WTC11 (cell line): ENCODE measurements at regions not wholly inside any gene's neighbourhood (a gene's known extent, or its start where the extent isn't known, plus 50 kb on each side); places are given as distances from the start of the nearest gene placed in this dataset.

Experiments used
- CTCF ChIP-seq: fragments of 200-600 bp; IDR thresholded peaks from 2 replicates; pipeline ENCODE4 v1.8.0; 2022; ENCODE audit warnings: antibody characterized with exemption
- FOXK1 ChIP-seq: sonication (generic); formaldehyde crosslinking; IDR thresholded peaks from 2 replicates; pipeline ENCODE4 v1.8.0; 2022; ENCODE audit warnings: mild to moderate bottlenecking, moderate library complexity, missing genetic modification reagents
- FOXP1 ChIP-seq: sonication (generic); formaldehyde crosslinking; IDR thresholded peaks from 2 replicates; pipeline ENCODE4 v1.8.0; 2022; ENCODE audit warnings: missing genetic modification reagents, mild to moderate bottlenecking, moderate library complexity, borderline replicate concordance
- NFATC4 ChIP-seq: fragments of 250-450 bp; sonication (Bioruptor Pico); IDR thresholded peaks from 2 replicates; pipeline ENCODE4 v1.9.0; 2021; ENCODE audit warnings: mild to moderate bottlenecking
- NFE2L1 ChIP-seq: sonication (generic); formaldehyde crosslinking; IDR thresholded peaks from 2 replicates; pipeline ENCODE4 v1.8.1; 2023; ENCODE audit warnings: missing genetic modification reagents
- RORB ChIP-seq: fragments of 250-450 bp; sonication (Bioruptor Pico); IDR thresholded peaks from 2 replicates; pipeline ENCODE4 v1.9.0; 2021; ENCODE audit warnings: mild to moderate bottlenecking
- TP53 ChIP-seq: sonication (generic); formaldehyde crosslinking; IDR thresholded peaks from 2 replicates; pipeline ENCODE4 v1.8.1; 2023; ENCODE audit warnings: mild to moderate bottlenecking, missing genetic modification reagents
- ZBTB21 ChIP-seq: sonication (generic); formaldehyde crosslinking; IDR thresholded peaks from 2 replicates; pipeline ENCODE4 v1.8.1; 2023; ENCODE audit warnings: mild to moderate bottlenecking, missing genetic modification reagents, borderline replicate concordance
- ZNF232 ChIP-seq: sonication (generic); formaldehyde crosslinking; IDR thresholded peaks from 2 replicates; pipeline ENCODE4 v1.8.0; 2022; ENCODE audit warnings: mild to moderate bottlenecking, missing genetic modification reagents
- ZNF512 ChIP-seq: sonication (generic); formaldehyde crosslinking; IDR thresholded peaks from 2 replicates; pipeline ENCODE4 v1.8.1; 2022; ENCODE audit warnings: missing genetic modification reagents, borderline replicate concordance

- TF ChIP-seq NFATC4 (CRISPR knock-in tag) (no peak), FOXK1 (CRISPR knock-in tag) (no peak), FOXP1 (no peak), ZNF512 (CRISPR knock-in tag) (no peak), CTCF (no peak), TP53 (CRISPR knock-in tag) (no peak), NFE2L1 (CRISPR knock-in tag) (no peak), ZNF232 (CRISPR knock-in tag) (no peak), RORB (CRISPR knock-in tag) (no peak), ZBTB21 (CRISPR knock-in tag) (no peak)
These were observed 641.3 kb upstream of the KLF4 start for GRCh38 chr9:108130905-108131304.
